ENCODE measurements at regions not wholly inside any gene's neighbourhood (a gene's known extent, or its start where the extent isn't known, plus 50 kb on each side); places are given as distances from the start of the nearest gene placed in this dataset.

DNA sequence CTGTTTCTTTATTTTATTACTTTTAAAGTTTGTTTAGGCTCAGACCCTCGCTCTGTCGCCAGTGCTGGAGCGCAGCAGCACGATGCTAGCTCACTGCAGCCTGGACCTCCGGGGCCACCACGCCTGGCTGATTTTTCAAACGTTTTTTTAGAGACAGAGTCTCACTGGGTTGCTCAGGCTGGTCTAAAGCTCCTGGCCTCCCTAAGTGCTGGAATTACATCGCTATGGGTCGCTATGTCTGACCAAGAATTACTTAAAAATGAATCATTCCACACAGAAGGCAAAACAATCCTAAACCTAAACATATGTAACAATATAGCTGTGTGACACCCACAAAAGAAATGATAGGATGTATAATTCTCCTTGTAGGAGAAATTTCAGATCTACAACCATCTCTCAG is 86.9 kb upstream of the SIMC1 start:
- TF ChIP-seq, protein P1, sequence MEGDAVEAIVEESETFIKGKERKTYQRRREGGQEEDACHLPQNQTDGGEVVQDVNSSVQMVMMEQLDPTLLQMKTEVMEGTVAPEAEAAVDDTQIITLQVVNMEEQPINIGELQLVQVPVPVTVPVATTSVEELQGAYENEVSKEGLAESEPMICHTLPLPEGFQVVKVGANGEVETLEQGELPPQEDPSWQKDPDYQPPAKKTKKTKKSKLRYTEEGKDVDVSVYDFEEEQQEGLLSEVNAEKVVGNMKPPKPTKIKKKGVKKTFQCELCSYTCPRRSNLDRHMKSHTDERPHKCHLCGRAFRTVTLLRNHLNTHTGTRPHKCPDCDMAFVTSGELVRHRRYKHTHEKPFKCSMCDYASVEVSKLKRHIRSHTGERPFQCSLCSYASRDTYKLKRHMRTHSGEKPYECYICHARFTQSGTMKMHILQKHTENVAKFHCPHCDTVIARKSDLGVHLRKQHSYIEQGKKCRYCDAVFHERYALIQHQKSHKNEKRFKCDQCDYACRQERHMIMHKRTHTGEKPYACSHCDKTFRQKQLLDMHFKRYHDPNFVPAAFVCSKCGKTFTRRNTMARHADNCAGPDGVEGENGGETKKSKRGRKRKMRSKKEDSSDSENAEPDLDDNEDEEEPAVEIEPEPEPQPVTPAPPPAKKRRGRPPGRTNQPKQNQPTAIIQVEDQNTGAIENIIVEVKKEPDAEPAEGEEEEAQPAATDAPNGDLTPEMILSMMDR (IDR thresholded peaks at IDR 0.05; ENCODE audit: low read length, missing control alignments): no peak
- no peak overlapping the region for H3K4me3 ChIP-seq (replicated peaks; ENCODE audit: low read depth, low read length)
- DNase-seq (ENCODE audit: low read depth): peak; percentile 5

DNA sequence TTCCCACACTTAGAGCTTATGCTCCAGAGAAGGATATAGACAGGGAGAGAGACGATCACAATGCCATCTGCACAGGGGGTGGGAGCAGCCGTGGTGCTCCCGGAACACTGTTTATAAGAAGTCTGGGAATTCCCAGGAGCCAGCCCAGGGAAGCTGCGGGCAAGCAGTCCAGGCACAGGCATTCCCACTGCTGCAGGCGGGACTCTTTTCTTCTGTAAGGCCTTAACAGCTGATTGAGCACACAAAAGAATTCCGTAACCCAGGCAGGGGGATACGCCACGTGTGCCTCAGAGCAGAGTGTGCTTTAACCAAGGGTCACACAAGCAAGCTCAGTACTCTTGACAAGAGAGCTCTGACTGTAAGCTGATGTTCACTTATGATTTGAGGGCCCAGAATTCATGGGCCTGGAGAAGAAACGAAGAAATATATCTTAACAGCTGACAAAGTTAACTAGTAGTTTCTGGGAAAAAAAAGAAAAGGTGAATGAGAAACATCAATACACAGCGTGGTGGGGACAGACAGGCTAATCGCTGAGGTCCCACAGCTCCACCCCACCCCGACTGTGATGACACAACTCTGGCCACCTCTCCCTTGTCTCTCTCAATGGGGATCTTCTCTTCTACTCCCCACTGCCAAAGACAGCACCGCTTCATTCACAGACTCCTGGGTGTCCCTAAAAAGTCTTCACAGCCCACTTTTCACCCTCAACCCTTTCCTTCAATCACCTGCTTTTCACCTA is 85.9 kb upstream of the SIMC1 start:
- TF ChIP-seq, protein P1 (IDR thresholded peaks at IDR 0.05; ENCODE audit: low read length, missing control alignments): no peak
- no peak overlapping the region for H3K4me3 ChIP-seq (replicated peaks; ENCODE audit: low read depth, low read length)
- DNase-seq (ENCODE audit: low read depth): no peak

DNA sequence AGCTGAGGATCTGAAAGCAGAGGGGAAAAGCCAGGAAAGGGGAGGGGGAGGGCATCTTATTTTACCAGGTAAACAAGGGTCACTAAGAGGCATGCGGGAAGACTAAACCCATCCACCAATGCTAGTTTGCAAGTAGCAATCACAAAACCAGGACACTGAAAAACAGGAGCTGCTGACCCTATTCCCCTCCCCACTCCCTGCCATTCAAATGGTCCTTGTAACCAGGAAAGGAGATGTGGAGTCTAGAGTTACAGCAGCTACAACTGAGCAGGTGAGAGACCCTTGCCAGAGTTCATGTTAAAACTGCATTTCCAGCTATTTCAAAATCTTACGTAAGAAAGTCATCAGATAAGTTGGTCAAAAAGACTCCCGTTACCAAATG is 85.3 kb upstream of the SIMC1 start:
- TF ChIP-seq, protein P1 (IDR thresholded peaks at IDR 0.05; ENCODE audit: low read length, missing control alignments): no peak
- DNase-seq (ENCODE audit: low read depth): no peak
- no peak overlapping the region for H3K4me3 ChIP-seq (replicated peaks; ENCODE audit: low read depth, low read length)

DNA sequence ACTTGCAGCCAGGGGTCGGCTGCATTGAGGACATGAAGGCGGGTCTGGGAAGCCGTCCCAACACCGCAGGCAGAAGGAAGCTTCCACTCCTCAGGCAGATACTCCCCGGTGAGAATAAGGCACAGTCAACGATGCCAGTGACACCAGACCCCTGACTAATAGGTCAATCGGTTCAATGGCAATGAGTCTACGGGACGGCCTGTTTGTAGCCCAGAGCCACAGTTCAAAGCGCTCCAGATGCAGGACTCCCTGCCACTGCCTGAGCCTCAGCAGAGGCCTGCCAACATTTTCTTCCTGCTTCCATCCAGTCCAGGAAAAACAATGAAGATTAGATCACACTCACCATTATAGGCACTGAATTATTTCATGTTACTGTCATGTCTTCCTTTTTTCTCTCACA is 84.5 kb upstream of the SIMC1 start:
- TF ChIP-seq, protein P1 (IDR thresholded peaks at IDR 0.05; ENCODE audit: low read length, missing control alignments): no peak
- no peak overlapping the region for H3K4me3 ChIP-seq (replicated peaks; ENCODE audit: low read depth, low read length)
- DNase-seq (ENCODE audit: low read depth): peak; percentile 6

DNA sequence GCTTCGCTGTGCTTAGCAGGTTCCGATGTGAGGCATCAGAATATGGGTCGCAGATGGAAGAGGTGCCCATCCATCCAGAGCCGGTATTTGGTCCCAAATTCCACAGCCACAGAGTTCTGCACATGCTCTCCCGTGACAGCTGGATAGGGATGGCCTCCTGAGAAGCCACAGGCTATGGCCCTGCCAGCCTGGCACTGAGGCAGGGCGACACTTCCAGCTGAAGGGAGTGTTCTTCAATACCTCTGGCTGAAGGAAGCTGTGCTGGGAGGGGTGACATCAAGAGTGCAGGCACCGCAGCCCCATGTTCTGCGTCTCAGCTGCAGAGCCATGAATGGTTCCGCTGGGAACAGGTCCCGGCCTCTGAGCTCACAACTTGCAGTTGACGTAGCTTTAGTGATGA is 83.4 kb upstream of the SIMC1 start:
- no peak overlapping the region for H3K4me3 ChIP-seq (replicated peaks; ENCODE audit: low read depth, low read length)
- TF ChIP-seq, protein P1 (IDR thresholded peaks at IDR 0.05; ENCODE audit: low read length, missing control alignments): no peak
- no peak for DNase-seq (ENCODE audit: low read depth)

DNA sequence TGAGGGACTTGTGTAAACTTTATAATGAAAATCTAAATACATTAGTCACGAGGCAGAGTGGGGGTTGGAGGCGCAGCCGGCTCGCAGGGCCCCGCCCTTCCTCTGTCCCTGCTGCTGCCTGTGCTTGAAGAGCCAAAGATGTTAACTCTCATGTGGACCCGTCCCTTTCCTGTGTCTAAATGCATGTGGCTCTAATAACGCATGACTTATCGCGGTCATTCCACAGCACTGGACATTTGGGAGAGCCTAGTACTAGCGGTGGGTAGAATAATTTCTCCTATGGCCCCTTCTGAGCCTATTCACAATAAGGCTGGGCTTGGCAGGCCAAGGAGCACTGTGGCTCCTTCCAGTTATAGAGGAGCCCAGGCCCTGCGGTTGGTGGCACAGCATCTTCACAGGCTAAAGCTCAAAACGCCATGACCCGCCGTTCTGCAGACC is 82.3 kb upstream of the SIMC1 start:
- DNase-seq (ENCODE audit: low read depth): no peak
- H3K4me3 ChIP-seq (replicated peaks; ENCODE audit: low read depth, low read length): no peak overlapping the region
- TF ChIP-seq, protein P1 (IDR thresholded peaks at IDR 0.05; ENCODE audit: low read length, missing control alignments): no peak

DNA sequence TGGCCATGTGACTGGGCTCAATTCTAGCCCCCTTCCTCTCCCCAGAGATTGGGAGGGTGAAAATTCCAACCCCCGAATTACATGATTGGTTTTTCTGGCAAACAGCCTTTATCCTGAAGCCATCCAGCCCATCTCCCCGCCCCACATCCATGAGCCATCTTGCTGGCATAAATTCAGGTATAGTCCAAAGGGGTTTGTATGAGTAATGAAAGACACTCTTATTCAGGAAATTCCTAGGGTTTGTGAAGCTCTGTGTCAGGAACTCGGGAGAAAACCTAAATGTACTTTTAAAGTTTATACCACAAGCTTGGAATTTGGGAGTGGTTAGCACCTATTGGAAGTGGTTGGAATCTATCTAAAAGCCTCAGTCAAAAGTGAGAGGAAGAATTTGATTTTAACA is 80.6 kb upstream of the SIMC1 start:
- TF ChIP-seq, protein P1 (IDR thresholded peaks at IDR 0.05; ENCODE audit: low read length, missing control alignments): no peak
- H3K4me3 ChIP-seq (replicated peaks; ENCODE audit: low read depth, low read length): no peak overlapping the region
- DNase-seq (ENCODE audit: low read depth): peak; percentile 39

All from fibroblast of pulmonary artery (primary cell).